ENCODE measurements at regions not wholly inside any gene's neighbourhood (a gene's known extent, or its start where the extent isn't known, plus 50 kb on each side); places are given as distances from the start of the nearest gene placed in this dataset.

DNA sequence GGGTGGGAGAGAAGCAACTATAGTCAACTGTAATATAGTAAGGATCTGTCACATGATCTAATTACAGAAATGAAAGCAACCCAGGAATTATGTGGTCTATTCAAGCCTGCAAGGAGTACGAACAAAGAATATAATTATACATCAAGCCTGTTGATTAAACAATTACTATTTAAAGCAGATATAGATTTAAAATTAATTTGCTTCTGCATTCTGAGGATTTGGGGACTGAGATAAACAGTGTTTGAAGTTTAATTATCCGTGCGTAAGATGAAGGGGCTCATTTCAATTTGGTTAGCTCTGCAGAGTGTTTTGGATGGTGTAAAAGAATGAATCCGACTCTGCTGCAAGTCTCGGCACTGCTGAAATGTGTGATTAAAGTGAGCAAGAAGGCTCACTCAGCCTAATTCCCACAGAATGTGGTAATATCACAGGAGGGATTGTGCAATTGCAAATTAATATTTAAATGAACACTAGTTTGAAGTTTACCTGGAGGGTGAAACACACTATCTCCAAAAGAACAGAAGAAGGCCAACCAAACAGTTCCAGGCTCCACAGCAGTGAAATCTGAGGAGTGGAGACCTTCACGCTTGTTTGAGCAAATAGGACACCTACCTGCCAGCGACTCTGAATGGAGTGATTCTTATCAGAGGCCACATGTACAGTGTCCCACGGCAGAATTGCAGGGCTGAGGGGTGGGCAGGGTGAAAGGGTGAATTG, 420.6 kb upstream of the SLC30A5 start:
- TF ChIP-seq, protein P1, sequence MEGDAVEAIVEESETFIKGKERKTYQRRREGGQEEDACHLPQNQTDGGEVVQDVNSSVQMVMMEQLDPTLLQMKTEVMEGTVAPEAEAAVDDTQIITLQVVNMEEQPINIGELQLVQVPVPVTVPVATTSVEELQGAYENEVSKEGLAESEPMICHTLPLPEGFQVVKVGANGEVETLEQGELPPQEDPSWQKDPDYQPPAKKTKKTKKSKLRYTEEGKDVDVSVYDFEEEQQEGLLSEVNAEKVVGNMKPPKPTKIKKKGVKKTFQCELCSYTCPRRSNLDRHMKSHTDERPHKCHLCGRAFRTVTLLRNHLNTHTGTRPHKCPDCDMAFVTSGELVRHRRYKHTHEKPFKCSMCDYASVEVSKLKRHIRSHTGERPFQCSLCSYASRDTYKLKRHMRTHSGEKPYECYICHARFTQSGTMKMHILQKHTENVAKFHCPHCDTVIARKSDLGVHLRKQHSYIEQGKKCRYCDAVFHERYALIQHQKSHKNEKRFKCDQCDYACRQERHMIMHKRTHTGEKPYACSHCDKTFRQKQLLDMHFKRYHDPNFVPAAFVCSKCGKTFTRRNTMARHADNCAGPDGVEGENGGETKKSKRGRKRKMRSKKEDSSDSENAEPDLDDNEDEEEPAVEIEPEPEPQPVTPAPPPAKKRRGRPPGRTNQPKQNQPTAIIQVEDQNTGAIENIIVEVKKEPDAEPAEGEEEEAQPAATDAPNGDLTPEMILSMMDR (IDR thresholded peaks at IDR 0.05; ENCODE audit: low read depth, low read length, poor library complexity, severe bottlenecking), result no peak
- TF ChIP-seq EZH2phosphoT487 (IDR thresholded peaks at IDR 0.05; ENCODE audit: borderline replicate concordance, low read length), result no peak

Measured in DOHH2 (cell line).